ENCODE measurements at regions not wholly inside any gene's neighbourhood (a gene's known extent, or its start where the extent isn't known, plus 50 kb on each side); places are given as distances from the start of the nearest gene placed in this dataset.

GRCh38 chr17:20935740-20936139, 107.1 kb downstream of the USP22 start:
- Histone ChIP-seq H3K4me2 (ENCODE audit: insufficient read depth, low read length) (peak overlapping the region; percentile 72), H4K20me1 (ENCODE audit: insufficient read depth, low read length) (no peaks in the 10 kb centered on the region), H3K9me3 (ENCODE audit: low read depth, low read length) (no peaks in the 10 kb centered on the region), H3K27ac (ENCODE audit: low read depth, low read length) (peak overlapping the region; percentile 61), H2AFZ (ENCODE audit: low read length) (no peak overlapping the region), H3K27me3 (ENCODE audit: insufficient read depth, low read length) (no peaks in the 10 kb centered on the region), H3K36me3 (ENCODE audit: insufficient read depth, low read length) (no peaks in the 10 kb centered on the region), H3K4me3 (ENCODE audit: insufficient read depth, low read length) (peak overlapping the region; percentile 32), H3K79me2 (ENCODE audit: insufficient read depth, low read length) (no peaks in the 10 kb centered on the region), H3K4me1 (ENCODE audit: insufficient read depth, low read length) (peaks cover 38% of the 10 kb centered on the region)
- no peak for DNase-seq (ENCODE audit: insufficient read length, low spot score, missing footprints)
- TF ChIP-seq CTCF (IDR thresholded peaks at IDR 0.05; ENCODE audit: extremely low read depth, low read depth, low read length), result no peak

GRCh38 chr17:20938244-20938643, 104.6 kb downstream of the USP22 start:
- H3K4me2 ChIP-seq (ENCODE audit: insufficient read depth, low read length), result no peak overlapping the region
- no peaks in the 10 kb centered on the region for H3K79me2 ChIP-seq (ENCODE audit: insufficient read depth, low read length)

GRCh38 chr17:20938988-20939615, 103.7 kb downstream of the USP22 start:
- no peak for TF ChIP-seq CTCF (IDR thresholded peaks at IDR 0.05; ENCODE audit: extremely low read depth, low read depth, low read length)
- no peaks in the 10 kb centered on the region for H3K9me3 ChIP-seq (ENCODE audit: low read depth, low read length)
- no peak overlapping the region for H3K27ac ChIP-seq (ENCODE audit: low read depth, low read length)

More at GRCh38 chr17:20938244-20938643, 104.6 kb downstream of the USP22 start:
- no peaks in the 10 kb centered on the region for H3K36me3 ChIP-seq (ENCODE audit: insufficient read depth, low read length)
- no peak overlapping the region for H3K27ac ChIP-seq (ENCODE audit: low read depth, low read length)
- no peaks in the 10 kb centered on the region for H3K27me3 ChIP-seq (ENCODE audit: insufficient read depth, low read length)
- DNase-seq (ENCODE audit: insufficient read length, low spot score, missing footprints), result peak; percentile 13
- H3K4me1 ChIP-seq (ENCODE audit: insufficient read depth, low read length), result peaks cover 38% of the 10 kb centered on the region
- no peaks in the 10 kb centered on the region for H3K9me3 ChIP-seq (ENCODE audit: low read depth, low read length)
- H2AFZ ChIP-seq (ENCODE audit: low read length), result no peak overlapping the region
- no peak for TF ChIP-seq CTCF (IDR thresholded peaks at IDR 0.05; ENCODE audit: extremely low read depth, low read depth, low read length)
- no peak overlapping the region for H3K4me3 ChIP-seq (ENCODE audit: insufficient read depth, low read length)
- H4K20me1 ChIP-seq (ENCODE audit: insufficient read depth, low read length), result no peaks in the 10 kb centered on the region

GRCh38 chr17:20941872-20942271, 100.9 kb downstream of the USP22 start:
- TF ChIP-seq CTCF (IDR thresholded peaks at IDR 0.05; ENCODE audit: extremely low read depth, low read depth, low read length), result no peak
- no peaks in the 10 kb centered on the region for H3K9me3 ChIP-seq (ENCODE audit: low read depth, low read length)
- H3K4me2 ChIP-seq (ENCODE audit: insufficient read depth, low read length), result no peak overlapping the region
- H3K36me3 ChIP-seq (ENCODE audit: insufficient read depth, low read length), result no peaks in the 10 kb centered on the region
- peaks cover 9% of the 10 kb centered on the region for H3K4me1 ChIP-seq (ENCODE audit: insufficient read depth, low read length)
- peaks cover 23% of the 10 kb centered on the region for H3K27me3 ChIP-seq (ENCODE audit: insufficient read depth, low read length)
- H3K4me3 ChIP-seq (ENCODE audit: insufficient read depth, low read length), result no peak overlapping the region
- peak; percentile 46 for DNase-seq (ENCODE audit: insufficient read length, low spot score, missing footprints)
- no peak overlapping the region for H3K27ac ChIP-seq (ENCODE audit: low read depth, low read length)
- H2AFZ ChIP-seq (ENCODE audit: low read length), result no peak overlapping the region
- no peaks in the 10 kb centered on the region for H3K79me2 ChIP-seq (ENCODE audit: insufficient read depth, low read length)
- no peaks in the 10 kb centered on the region for H4K20me1 ChIP-seq (ENCODE audit: insufficient read depth, low read length)

More at GRCh38 chr17:20938988-20939615, 103.7 kb downstream of the USP22 start:
- Histone ChIP-seq H2AFZ (ENCODE audit: low read length) (no peak overlapping the region), H3K4me2 (ENCODE audit: insufficient read depth, low read length) (no peak overlapping the region), H3K4me1 (ENCODE audit: insufficient read depth, low read length) (peaks cover 33% of the 10 kb centered on the region), H3K36me3 (ENCODE audit: insufficient read depth, low read length) (no peaks in the 10 kb centered on the region), H3K79me2 (ENCODE audit: insufficient read depth, low read length) (no peaks in the 10 kb centered on the region), H3K27me3 (ENCODE audit: insufficient read depth, low read length) (peaks cover 2% of the 10 kb centered on the region), H4K20me1 (ENCODE audit: insufficient read depth, low read length) (no peaks in the 10 kb centered on the region), H3K4me3 (ENCODE audit: insufficient read depth, low read length) (no peak overlapping the region)
- DNase-seq (ENCODE audit: insufficient read length, low spot score, missing footprints), result peak; percentile 64

Data from osteoblast (primary cell).